Muscle of arm (tissue), 1 donor: ENCODE measurements at regions not wholly inside any gene's neighbourhood (a gene's known extent, or its start where the extent isn't known, plus 50 kb on each side); places are given as distances from the start of the nearest gene placed in this dataset.
A peak's percentile ranks its signal among the peaks of the same experiment; 100 is the strongest.
"Not testable (repeated sequence)": the region's sequence is repeated elsewhere in the genome, so short reads cannot be mapped to it uniquely, and the experiment has no call there.

Source experiments
- DNase-seq: peaks from one replicate; pipeline ENCODE4 v3.0.0-alpha.2; 2013

DNA sequence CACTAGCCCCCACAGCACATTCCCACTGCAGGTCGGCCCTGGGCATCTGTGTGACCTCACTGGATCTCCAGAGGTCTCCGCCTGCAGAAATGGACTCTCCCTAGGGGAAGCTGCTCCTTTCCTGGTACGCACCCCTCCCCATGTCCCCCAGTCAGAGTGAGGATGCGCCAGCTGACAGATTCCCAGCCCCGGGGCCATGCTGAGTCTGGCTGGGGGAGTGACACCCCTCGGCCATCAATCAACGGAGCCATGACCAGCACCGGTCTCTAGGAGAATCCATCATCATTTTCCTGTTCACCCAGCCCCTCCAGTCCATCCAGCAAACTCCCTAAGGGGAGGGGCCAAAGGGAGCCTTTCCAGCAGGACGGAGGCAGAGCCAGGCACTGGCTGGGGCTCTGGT is 68.7 kb upstream of the PAX7 start:
- DNase-seq = no peak

DNA sequence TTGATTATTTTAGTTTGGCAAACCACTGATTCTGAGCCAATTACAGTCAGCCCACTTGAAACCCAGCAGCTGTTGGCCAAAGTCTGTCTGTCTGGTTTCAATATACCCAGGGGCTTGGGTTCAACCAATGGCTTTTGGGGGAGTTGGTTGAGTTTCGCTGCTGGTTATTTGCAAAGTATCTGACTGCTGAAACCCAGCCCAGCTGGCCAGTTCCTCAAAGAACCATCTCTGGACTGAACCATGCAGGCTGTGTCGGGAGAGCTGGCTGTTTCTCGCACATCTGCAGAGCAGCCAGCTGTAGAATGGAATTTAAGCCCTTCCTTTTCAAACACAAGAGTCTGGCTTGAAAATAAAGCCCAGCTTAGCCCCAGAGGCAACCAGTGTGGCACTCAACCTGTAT is 66.0 kb upstream of the PAX7 start:
- DNase-seq = peak; percentile 41

DNA sequence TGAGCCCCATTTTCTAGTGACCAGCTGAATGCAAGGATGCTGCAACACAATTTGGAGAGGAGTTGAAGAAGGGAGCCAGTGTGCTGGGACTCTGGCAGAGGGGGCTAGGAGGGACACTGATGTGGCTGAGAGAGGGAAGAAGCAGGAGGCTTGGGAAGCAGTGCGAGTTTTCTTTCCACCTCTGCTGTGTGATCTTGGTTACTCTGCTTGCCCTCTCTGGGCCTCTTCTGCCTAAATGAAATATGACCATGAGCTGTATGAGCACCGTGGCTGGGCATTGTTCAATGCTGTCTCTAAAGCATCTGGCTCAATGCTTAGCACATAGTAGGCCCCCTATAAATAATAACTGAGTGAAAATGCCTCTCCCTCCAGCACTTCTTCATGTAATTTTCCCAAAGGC is 65.3 kb upstream of the PAX7 start:
- DNase-seq = no peak

DNA sequence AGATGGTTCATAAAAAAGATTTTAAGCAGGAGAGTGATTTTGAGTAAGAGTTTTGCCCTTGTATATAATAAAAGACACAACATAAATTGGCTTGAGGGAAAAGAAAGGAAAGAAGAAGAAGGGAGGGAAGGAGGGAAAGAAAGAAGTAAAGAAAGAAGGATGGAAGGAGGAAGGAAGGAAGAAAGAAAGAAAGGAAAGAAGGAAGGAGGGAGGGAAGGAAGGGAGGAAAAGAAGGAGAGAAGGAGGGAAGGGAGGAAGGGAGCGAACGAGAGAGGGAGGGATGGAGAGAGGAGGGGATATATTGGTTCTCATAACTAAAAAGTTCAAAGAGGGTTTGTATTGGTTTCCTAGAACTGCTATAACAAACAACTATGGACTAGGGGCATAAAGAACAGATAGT is 62.2 kb upstream of the PAX7 start:
- DNase-seq = no peak

DNA sequence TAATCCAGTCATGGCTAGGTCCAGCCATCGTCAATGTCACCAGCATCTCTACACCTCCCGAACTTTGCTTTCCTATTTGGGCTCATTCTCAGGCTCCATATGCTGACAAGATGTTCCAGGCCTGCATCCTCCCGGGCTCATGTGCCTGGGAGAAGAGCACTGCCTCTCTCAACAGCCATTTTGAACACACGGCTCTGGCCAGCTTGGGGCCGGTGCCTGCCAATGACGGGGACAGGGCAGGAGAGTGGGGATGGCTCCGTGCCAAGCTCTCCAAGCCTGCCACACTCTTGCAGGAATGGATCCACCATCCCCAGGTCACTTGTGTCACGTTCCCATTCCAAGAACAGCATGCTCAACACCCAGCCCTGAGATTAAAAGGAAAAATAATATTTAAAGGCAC is 61.4 kb upstream of the PAX7 start:
- DNase-seq = no peak

DNA sequence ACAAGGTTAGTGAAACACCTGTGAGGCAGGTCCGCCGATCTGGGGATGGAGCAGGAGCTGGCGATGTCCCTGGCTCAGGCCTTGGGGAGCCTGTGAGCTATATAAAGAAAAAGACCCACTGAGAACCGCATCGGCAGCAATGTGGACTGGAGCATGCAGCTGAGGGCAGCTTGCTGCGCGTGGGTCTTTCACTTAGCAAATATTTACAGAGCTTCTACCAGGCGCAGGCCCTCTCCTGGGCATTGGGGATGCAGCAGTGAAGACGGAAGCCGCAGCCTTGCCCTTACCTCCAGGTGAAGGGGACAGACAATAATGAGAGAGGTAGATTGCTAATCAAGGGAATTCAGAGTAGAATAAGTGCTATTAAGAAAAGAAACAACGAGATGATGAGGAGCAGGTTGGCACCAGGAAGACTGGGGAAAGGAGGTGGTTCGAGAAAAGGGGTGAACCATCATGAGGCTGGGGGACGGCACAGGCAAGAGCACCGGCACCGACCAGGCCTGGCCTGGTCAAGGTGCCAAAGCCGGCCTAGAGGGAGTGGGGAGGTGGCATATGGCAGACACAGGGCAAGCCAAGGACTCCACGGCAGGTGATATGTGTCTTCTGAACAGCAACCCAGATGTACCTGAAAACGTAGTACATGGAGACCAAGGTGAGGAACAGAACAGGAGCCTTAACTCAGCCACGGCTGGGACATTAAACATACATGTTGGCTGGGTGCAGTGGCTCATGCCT is 60.7 kb upstream of the PAX7 start:
- no peak for DNase-seq

DNA sequence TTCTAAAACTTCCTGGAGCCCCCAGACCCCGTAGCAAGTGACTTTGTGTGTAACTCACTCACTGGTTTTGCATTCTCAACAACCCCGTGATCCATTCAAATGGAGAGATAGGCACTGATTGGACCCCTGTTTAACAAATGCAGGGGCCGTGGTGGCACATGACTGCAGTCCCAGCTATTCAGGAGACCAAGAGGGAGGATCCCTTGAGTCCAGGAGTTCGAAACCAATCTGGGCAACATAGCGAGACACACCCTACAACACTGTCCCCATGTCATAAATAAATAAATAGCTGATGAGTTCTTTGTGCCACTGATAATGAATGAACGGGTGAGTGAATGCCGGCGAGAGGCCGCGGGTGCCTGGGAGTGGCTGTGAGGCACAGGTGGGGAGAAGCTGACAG is 59.4 kb upstream of the PAX7 start:
- DNase-seq = no peak

DNA sequence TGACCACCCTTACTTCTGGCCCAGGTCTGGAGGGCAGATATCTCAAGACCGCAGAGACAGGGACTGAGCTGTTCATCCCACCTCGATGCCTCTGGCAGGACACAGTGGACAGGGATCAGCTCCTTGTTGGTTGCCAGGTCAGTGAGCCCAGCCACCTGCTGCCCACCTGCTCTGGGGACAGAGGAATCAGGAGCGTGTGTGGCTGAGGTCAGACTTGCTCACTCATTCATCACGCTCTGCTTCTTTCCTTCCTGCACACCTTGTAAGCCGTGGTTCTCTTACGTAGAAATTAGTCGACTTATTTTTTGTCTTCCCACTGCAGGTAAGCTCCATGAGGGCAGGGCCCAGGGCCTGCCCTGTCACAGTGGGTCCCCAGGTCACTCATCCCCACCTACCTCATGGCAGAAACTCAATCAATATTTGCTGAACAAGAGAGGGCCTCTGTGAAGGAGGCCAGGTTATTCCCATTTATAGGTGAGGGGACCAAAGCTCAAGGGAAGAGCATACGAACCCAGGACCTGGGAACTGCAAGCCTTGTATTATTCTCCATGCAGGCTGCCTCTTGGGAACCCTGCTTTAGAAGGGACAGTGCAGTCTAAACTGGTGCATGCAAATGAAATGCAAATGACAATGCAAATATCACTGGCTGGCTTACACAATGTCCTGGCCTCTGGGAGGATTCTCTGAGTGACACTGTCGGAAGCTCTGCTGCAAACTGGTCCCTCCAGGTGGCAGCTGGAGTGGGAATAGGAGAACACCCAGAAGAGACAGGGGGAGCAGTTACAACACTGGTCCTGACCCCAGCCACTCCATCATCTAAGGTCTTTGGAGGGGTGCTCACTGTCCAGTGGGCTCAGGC is 58.4 kb upstream of the PAX7 start:
- DNase-seq = no peak

DNA sequence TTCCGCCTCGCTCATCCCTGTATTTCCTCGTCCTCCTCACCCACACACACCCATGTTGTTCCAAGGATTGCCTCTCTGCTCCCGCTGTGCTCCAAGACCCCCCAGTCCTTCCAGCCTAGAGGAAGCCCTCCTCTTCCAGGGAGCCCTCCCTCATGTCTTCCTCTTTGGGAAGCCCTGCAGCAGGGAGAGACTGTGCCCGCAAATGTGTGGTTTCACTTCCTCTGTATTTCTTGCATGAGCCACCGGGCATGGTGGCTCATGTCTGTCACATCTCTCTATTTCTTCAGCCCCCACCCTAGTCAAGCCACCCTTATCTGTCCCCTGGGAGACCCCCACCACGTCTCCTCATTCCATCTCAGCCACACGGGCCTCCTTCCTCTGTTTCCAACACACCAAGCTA is 57.5 kb upstream of the PAX7 start:
- no peak for DNase-seq

DNA sequence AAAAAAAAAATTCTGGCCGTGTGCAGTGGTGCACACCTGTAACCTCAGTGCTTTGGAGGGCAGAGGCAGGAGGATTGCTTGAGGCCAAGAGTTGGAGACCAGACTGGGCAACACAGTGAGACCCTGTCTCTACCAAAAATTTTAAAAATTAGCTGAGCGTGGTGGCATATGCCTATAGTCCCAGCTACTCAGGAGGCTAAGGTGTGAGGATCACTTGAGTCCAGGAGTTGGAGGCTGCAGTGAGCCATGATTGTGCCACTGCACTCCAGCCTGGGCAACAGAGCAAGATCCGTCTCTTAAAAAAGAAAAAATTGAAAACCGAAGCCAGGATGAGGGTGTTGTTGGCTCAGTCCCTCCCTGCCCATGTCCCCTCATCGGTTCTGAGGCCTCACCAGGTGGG is 55.9 kb upstream of the PAX7 start:
- DNase-seq = no peak

DNA sequence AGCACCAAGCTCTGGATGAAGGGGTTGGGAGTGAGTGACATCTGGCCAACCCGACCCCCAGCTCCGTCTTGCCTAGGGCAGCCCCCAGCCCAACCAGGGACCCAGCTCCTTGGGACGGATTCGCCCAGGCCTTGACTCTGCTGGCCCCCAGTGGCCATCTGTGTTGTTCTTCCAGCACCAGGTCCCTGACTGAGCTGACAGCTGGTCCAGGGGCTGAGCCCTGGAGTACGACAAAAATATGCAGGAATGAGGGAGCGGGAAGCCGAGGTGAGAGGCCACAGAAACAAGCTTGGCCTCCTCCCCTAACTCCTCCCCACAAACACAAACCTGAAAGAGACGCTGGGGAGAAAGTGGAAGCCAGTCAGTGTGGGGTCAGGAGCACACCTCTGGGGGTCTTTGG is 55.0 kb upstream of the PAX7 start:
- DNase-seq = no peak

DNA sequence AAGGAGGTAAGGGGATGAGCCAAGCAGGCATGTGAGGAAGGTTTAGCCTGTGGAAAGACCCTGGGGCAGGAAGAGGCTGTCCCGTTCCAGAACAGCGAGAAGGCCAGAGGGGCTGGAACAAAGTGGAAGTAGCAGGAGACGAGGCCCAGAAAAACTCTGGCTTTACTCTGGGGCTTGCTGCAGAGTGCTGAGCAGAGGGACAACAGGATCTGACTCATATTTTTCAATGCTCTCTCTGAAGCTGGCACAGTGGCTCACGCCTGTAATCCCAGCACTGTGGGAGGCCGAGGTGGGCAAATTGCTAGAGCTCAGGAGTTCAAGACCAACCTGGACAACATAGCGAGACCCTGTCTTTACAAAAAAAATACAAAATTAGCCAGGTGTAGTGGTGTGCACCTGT is 52.4 kb upstream of the PAX7 start:
- no peak for DNase-seq

DNA sequence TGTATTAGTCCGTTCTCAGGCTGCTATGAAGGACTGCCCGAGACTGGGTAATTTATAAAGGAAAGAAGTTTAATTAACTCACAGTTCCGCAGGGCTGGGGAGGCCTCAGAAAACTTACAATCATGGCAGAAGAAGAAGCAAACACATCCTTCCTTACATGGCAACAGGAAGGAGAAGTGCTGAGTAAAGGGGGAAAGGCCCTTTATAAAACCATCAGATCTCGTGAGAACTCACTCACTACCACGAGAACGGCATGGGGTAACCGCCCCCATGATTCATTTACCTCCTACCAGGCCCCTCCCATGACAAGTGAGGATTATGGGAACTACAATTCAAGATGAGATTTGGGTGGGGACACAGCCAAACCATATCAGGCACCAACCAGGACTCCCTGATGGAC is 51.4 kb upstream of the PAX7 start:
- not testable (repeated sequence) for DNase-seq

DNA sequence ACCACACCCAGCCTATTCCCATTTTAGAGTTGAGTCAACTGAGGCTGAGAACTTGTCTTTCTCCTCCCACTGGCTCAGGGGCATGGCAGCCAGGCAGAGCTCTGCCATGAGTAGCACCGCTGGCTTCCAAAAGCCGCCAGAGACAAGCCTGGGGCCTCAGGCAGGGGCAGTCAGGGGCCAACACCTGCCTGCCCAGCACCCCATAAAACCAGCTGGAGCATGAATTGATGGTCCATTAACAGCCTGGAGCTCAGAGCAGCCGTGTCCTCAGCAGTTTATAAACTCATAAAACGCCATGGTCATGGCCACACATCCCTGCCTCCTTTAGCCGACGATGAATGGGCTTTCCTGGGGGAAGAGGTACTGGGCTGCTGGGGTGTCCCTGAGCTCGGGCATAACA is 50.6 kb upstream of the PAX7 start:
- DNase-seq = no peak

DNA sequence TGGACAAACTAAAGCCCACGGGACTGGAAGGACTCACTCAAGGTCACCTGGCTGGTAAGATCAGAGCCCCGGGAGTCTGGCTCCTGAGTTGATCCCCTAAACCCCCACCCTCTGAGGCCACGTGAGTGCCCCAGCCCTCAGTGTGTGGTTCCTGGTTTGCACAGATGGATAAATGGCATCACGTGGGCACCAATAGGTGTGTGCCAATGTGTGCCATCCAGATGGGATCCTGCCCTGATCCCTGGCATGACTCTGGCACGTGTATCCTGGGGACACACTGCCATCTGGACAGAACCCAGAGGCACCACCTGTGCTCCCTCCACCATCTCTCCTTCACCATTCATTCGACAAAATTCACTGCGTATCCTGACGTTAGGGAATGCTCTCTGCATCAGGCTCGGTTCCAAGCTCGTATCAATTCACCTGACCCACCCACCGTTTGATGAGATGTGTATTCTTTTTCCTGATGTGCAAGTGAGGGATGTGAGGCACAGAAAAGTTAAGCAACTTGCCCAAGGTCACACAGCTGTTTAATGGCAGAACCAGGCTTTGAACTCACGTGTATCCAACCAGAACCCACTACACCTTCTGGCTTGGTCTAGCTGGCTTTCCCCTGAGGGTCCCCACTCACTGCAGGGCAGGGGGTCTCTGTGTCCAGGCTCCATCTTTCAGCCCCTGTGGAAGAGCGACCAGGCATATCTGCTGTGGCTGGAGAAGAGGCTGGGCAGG is 49.8 kb upstream of the PAX7 start:
- no peak for DNase-seq
